Mesothelial cell of epicardium (in vitro differentiated cells): ENCODE measurements at regions not wholly inside any gene's neighbourhood (a gene's known extent, or its start where the extent isn't known, plus 50 kb on each side); places are given as distances from the start of the nearest gene placed in this dataset.

Experiments
- DNase-seq, 2 experiments: peaks; one replicate each; pipeline ENCODE4 v3.0.0; 2021; ENCODE audit warnings: low spot score in 2 of 2; ENCODE audit not compliant: unreplicated experiment in 2 of 2
- H3K27ac Mint-ChIP-seq: 2 replicates; pipeline ENCODE4 v1.8.0; 2021; ENCODE audit warnings: mixed read lengths
- H3K27me3 Mint-ChIP-seq: 2 replicates; pipeline ENCODE4 v1.8.0; 2021; ENCODE audit warnings: low read depth, mixed read lengths
- H3K36me3 Mint-ChIP-seq: 2 replicates; pipeline ENCODE4 v1.8.0; 2021; ENCODE audit warnings: mixed read lengths
- H3K4me1 Mint-ChIP-seq: 2 replicates; pipeline ENCODE4 v1.8.0; 2021; ENCODE audit warnings: mixed read lengths
- H3K4me3 Mint-ChIP-seq: 2 replicates; pipeline ENCODE4 v1.8.0; 2021; ENCODE audit warnings: mild to moderate bottlenecking, moderate library complexity, mixed read lengths
- H3K9me3 Mint-ChIP-seq: 2 replicates; pipeline ENCODE4 v1.8.0; 2021; ENCODE audit warnings: mixed read lengths
- TF ChIP-seq, protein P1 (sequence below): fragments of 200-600 bp; sonication (generic); IDR thresholded peaks from one replicate; pipeline ENCODE4 v1.5.0; 2021; ENCODE audit warnings: antibody characterized with exemption; ENCODE audit not compliant: unreplicated experiment

DNA sequence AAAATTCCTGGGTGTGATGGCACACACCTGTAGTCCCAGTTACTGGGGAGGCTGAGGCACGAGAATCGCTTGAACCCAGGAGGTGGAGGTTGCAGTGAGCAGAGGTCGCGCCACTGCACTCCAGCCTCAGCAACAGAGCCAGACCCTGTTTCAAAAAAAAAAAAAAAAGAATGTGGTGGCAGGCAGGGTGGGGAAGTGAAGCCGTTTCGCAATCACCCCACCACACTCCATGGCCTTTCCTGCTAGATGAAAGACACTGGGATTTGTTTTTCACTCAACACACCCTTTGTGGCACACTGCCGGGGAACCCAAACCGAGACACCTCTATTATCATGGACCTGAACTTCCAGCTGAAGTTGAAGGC, 172.4 kb upstream of the IQSEC1 start:
- no peak overlapping the region for H3K4me3 Mint-ChIP-seq
- no peak for DNase-seq
- TF ChIP-seq, protein P1, sequence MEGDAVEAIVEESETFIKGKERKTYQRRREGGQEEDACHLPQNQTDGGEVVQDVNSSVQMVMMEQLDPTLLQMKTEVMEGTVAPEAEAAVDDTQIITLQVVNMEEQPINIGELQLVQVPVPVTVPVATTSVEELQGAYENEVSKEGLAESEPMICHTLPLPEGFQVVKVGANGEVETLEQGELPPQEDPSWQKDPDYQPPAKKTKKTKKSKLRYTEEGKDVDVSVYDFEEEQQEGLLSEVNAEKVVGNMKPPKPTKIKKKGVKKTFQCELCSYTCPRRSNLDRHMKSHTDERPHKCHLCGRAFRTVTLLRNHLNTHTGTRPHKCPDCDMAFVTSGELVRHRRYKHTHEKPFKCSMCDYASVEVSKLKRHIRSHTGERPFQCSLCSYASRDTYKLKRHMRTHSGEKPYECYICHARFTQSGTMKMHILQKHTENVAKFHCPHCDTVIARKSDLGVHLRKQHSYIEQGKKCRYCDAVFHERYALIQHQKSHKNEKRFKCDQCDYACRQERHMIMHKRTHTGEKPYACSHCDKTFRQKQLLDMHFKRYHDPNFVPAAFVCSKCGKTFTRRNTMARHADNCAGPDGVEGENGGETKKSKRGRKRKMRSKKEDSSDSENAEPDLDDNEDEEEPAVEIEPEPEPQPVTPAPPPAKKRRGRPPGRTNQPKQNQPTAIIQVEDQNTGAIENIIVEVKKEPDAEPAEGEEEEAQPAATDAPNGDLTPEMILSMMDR: no peak

DNA sequence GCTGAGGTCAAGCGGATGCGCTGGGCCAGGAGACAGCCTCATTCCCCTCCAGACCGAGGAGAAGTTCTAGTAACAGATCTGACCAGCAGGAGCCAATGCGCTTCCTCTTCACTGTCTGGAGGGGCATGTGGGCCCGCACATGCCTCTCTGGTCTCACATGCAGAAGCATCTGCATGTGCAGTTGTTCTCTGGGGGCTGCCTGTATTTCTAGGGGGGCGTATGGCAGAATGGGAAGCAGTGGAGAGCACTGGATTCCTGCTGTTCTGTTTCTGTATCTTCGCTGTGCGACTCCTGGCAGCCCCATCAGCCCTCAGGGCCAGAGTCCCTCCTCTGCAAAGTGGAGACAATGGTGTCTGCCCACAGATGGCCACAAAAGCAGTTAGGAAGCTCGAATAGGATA, 170.4 kb upstream of the IQSEC1 start:
- H3K36me3 Mint-ChIP-seq: no peaks in the 10 kb centered on the region
- H3K4me3 Mint-ChIP-seq: no peak overlapping the region
- no peaks in the 10 kb centered on the region for H3K9me3 Mint-ChIP-seq
- no peak for DNase-seq
- H3K27me3 Mint-ChIP-seq: peaks cover 6% of the 10 kb centered on the region
- TF ChIP-seq, protein P1: no peak
- no peak overlapping the region for H3K27ac Mint-ChIP-seq
- H3K4me1 Mint-ChIP-seq: no peaks in the 10 kb centered on the region

More for the DNA sequence above, 172.4 kb upstream of the IQSEC1 start:
- no peaks in the 10 kb centered on the region for H3K9me3 Mint-ChIP-seq
- peaks cover 3% of the 10 kb centered on the region for H3K27me3 Mint-ChIP-seq
- no peak overlapping the region for H3K27ac Mint-ChIP-seq
- no peaks in the 10 kb centered on the region for H3K36me3 Mint-ChIP-seq
- H3K4me1 Mint-ChIP-seq: no peaks in the 10 kb centered on the region

DNA sequence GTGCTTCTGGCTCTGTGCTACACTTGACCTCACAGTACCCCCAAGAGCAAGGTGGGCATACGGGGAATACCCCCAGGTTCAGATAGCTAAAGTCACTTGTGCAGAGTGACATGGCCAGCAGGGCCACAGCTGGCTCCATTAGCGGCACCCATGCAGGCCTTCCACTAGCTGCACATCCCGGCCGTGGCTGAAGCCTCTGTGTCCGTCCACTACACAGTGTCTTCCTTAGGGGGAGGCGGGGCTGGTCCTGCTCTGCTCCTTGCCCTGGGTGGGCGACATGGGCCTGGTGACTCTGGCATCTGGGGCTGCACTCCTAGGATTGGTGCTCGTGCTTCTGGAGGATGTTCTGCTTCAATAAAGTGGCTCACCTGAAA, 169.1 kb upstream of the IQSEC1 start:
- H3K27ac Mint-ChIP-seq: no peak overlapping the region
- peaks cover 6% of the 10 kb centered on the region for H3K27me3 Mint-ChIP-seq
- no peaks in the 10 kb centered on the region for H3K36me3 Mint-ChIP-seq
- no peak for DNase-seq
- TF ChIP-seq, protein P1: no peak
- H3K9me3 Mint-ChIP-seq: no peaks in the 10 kb centered on the region
- H3K4me1 Mint-ChIP-seq: no peaks in the 10 kb centered on the region
- H3K4me3 Mint-ChIP-seq: no peak overlapping the region

DNA sequence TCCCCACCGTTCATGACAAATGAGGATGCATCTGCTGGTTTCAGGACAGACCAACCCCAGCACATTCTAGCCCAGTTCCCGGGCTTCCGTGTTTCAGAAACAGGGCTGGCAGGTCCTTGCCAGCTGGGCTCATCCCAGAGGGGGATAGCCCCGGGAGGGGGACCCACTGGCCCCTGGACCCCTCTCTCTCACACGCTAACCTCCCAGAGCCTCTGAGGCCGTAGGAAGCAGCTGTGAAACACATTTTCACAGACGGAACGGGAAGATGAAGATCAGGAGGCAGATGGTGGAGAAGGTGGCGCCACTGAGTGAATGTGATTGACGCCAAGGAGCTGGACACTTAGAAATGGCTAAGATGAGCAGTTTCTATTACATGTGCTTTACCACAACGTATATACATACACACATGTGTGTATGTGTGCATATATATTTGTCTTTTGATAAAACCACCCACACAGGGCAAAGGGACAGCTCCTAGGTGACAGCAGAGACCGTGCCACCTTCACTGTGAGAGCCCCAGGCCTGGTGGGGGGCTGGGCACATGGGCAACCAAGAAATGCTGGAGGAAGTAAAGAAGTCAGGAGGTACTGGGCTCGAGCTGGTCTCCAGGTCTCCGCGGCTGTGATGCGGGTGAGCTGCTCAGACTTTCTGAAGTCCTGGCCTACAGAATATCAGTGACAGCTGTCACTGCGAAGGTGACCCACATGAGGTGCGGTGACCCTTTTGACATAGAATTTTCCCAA, 168.6 kb upstream of the IQSEC1 start:
- H3K4me1 Mint-ChIP-seq: no peaks in the 10 kb centered on the region
- no peaks in the 10 kb centered on the region for H3K9me3 Mint-ChIP-seq
- H3K27me3 Mint-ChIP-seq: peaks cover 9% of the 10 kb centered on the region
- TF ChIP-seq, protein P1: no peak
- H3K36me3 Mint-ChIP-seq: no peaks in the 10 kb centered on the region
- H3K4me3 Mint-ChIP-seq: no peak overlapping the region
- no peak overlapping the region for H3K27ac Mint-ChIP-seq
- DNase-seq: no peak

DNA sequence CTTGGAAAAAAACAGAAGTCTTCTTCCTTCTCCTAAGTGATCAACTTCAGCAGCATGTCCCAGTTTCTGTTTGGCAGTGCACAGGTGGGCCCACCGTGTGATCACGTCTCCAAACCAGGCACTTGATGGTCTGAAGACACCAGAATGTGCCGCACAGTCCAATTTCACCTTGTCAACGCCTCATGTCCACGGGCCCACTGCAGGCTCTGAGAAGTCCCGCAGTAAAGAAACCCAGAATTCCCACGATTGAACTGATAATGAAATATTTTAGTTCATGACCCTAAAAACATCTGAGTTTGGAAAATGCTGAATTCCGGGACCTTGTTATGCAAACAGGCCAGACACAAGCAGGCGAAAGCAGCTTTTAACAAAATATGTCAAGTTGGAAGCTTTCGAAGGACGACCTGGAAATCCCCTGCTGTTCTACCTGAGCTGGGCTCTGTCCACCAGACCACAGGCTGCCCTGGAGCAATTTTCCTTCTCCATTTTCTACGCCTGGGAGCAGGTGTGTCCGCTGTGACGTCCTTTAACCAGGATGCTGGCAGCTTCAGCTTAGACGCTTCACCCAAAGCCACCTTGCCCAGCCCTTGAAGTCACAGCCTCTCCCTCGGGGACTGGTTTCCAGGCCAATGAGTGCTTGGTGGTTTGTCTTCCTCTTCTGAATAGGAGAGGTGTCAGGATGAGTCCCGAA, 167.8 kb upstream of the IQSEC1 start:
- Mint-ChIP-seq H3K4me1 (no peaks in the 10 kb centered on the region), H3K27me3 (peaks cover 9% of the 10 kb centered on the region), H3K27ac (no peak overlapping the region), H3K36me3 (no peaks in the 10 kb centered on the region), H3K9me3 (no peaks in the 10 kb centered on the region), H3K4me3 (no peak overlapping the region)
- TF ChIP-seq, protein P1: no peak
- no peak for DNase-seq
